ENCODE measurements at regions not wholly inside any gene's neighbourhood (a gene's known extent, or its start where the extent isn't known, plus 50 kb on each side); places are given as distances from the start of the nearest gene placed in this dataset.
"Not testable (repeated sequence)": the region's sequence is repeated elsewhere in the genome, so short reads cannot be mapped to it uniquely, and the experiment has no call there.

DNA sequence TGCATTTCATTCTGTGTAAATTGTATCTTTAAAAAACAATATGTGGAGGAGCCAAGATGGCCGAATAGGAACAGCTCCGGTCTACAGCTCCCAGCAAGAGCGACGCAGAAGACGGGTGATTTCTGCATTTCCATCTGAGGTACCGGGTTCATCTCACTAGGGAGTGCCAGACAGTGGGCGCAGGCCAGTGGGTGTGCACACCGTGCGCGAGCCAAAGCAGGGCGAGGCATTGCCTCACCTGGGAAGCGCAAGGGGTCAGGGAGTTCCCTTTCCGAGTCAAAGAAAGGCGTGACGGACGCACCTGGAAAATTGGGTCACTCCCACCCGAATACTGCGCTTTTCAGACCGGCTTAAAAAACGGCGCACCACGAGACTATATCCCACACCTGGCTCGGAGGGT lies 75.0 kb upstream of the RGS1 start:
- H3K36me3 ChIP-seq (ENCODE audit: control insufficient read depth in 2 of 4, insufficient read depth in 4 of 4, low read length in 3 of 4); DNase-seq (ENCODE audit: low read depth in 1 of 2, low spot score in 2 of 2); H3K79me2 ChIP-seq (ENCODE audit: control insufficient read depth in 1 of 2, insufficient read depth in 2 of 2, low read length in 2 of 2); H3K79me1 ChIP-seq (ENCODE audit: low read depth, low read length); H2BK12ac ChIP-seq (ENCODE audit: low read depth, low read length); H4K20me1 ChIP-seq (replicated peaks in 1 of 2; ENCODE audit: control insufficient read depth in 1 of 2, insufficient read depth in 2 of 2, low read length in 2 of 2); H2AK5ac ChIP-seq (ENCODE audit: low read depth, low read length); H3K4me3 ChIP-seq (ENCODE audit: extremely low read depth in 1 of 4, insufficient read depth in 2 of 4, low read depth in 3 of 4, low read length in 4 of 4); H3K18ac ChIP-seq (ENCODE audit: extremely low read depth, low read length); H4K5ac ChIP-seq (ENCODE audit: insufficient read length, low read depth, low read length); H3K4ac ChIP-seq (replicated peaks; ENCODE audit: insufficient read length, low read depth, low read length); H2BK15ac ChIP-seq (ENCODE audit: low read length); H3K4me1 ChIP-seq (replicated peaks in 1 of 4; ENCODE audit: control insufficient read depth in 3 of 4, insufficient read depth in 4 of 4, low read length in 3 of 4); H2BK20ac ChIP-seq (ENCODE audit: low read length); H2BK120ac ChIP-seq (replicated peaks; ENCODE audit: low read depth, low read length); H3K56ac ChIP-seq (replicated peaks; ENCODE audit: insufficient read length, low read depth, low read length); H4K8ac ChIP-seq (ENCODE audit: extremely low read depth, insufficient read depth, low read length); H2BK5ac ChIP-seq (ENCODE audit: low read depth, low read length); FAIRE-seq; H3K27me3 ChIP-seq (replicated peaks in 1 of 4; ENCODE audit: control insufficient read depth in 3 of 4, extremely low read depth in 1 of 4, insufficient read depth in 3 of 4, low read length in 3 of 4); H3K14ac ChIP-seq (ENCODE audit: insufficient read length); H3K9me3 ChIP-seq (ENCODE audit: insufficient read depth in 2 of 2, low read depth in 1 of 2, low read length in 1 of 2); H3K23ac ChIP-seq (ENCODE audit: insufficient read length); H3K27ac ChIP-seq (ENCODE audit: low read depth, low read length); H4K91ac ChIP-seq (replicated peaks; ENCODE audit: insufficient read length, low read length); POLR2A ChIA-PET (ENCODE audit: partially characterized antibody); H3K23me2 ChIP-seq (ENCODE audit: low read depth, low read length); H3K4me2 ChIP-seq (ENCODE audit: insufficient read depth in 1 of 2, low read depth in 2 of 2, low read length in 2 of 2); CTCF ChIA-PET (ENCODE audit: partially characterized antibody); H3K9ac ChIP-seq (replicated peaks in 1 of 4; ENCODE audit: extremely low read depth in 1 of 4, low read depth in 3 of 4, low read length in 3 of 4): not testable (repeated sequence)
- 0 out of 2 replicates have a peak overlapping the region, but pooled peaks have one; percentile 66 for H2AFZ ChIP-seq (ENCODE audit: low read length)
- WGBS, 2 experiments (ENCODE audit: extremely low coverage in 1 of 2, insufficient coverage in 1 of 2, insufficient read length in 1 of 2, insufficient replicate concordance in 2 of 2, low coverage in 1 of 2, low lambda C conversion rate in 2 of 2, missing lambda C conversion rate in 1 of 2) = 96% methylated on average over 18 of the region's 23 CpGs; no CpG with 5 or more reads in 1 of the 2 experiments

All from H1 (cell line).